NCI-H2227 (cell line): ENCODE measurements at regions not wholly inside any gene's neighbourhood (a gene's known extent, or its start where the extent isn't known, plus 50 kb on each side); places are given as distances from the start of the nearest gene placed in this dataset.

ENCODE experiments used
- DNase-seq: peaks from one replicate; lab custom pipeline; 2025; ENCODE audit not compliant: unreplicated experiment; lab: John Stamatoyannopoulos, UW

DNA sequence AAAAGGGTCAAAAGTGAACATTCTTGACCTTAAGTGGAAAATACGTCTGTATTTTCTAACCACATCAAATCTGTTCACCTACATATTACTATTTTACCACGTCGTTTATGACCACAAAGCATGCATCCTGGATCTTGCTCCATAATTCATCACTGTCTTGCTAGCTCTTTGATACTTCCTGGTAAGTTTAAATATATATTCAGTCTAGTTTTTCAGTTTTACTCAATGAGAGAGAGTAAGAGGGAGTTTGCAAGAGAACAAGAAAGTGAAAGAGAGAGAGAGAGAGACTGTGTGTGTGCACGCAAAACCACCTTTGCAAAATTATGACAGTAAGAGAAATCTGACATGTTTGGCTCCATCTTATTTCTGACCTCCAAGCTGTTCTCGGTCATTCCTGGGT lies 173.7 kb upstream of the GALNTL6 start:
- no peak for DNase-seq

DNA sequence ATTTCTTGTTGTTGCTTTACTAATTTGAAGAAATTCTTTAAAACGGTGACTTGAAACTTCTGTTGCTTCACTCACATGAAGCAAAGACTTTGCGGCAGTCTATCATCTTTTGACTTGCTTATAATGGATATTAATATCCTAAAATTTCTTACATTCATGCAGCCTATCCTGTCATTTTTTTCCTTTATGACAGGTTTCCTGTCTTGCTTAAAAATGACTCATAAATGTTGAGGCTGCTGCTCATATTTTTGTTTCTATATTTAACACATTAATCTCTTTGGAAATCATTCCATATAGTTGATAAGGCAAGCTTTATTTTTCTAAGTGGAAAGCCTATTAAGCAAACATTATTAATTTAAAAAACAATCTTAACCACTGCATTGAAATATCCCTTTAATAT lies 176.6 kb upstream of the GALNTL6 start:
- no peak for DNase-seq

DNA sequence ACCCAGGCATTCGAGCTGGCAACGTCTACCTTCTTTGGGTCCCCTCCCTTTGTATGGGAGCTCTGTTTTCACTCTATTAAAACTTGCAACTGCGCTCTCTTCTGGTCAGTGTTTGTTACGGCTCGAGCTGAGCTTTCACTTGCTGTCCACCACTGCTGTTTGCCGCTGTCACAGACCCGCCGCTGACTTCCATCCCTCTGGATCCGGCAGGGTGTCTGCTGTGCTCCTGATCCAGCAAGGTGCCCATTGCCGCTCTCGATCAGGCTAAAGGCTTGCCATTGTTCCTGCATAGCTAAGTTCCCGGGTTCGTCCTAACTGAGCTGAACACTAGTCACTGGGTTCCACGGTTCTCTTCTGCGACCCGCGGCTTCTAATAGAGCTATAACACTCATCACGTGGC lies 183.5 kb upstream of the GALNTL6 start:
- no peak for DNase-seq

DNA sequence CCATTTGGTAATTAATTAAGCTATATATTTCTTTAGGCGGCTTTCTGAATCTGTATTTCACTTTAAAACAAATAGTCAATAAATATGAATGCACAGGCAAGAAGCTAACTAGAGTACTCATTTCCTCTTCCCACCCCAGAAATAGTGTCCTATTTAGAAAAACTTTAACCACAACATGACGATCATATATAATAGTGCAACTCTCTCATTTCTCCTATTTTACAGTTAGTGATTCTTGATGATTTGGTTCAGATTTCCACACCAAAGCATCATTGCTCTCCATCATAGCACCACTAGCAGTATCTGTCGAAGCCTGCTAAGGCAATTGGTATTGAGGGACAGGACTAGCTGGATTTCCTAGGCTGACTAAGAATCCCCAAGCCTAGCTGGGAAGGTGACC lies 184.0 kb upstream of the GALNTL6 start:
- no peak for DNase-seq

DNA sequence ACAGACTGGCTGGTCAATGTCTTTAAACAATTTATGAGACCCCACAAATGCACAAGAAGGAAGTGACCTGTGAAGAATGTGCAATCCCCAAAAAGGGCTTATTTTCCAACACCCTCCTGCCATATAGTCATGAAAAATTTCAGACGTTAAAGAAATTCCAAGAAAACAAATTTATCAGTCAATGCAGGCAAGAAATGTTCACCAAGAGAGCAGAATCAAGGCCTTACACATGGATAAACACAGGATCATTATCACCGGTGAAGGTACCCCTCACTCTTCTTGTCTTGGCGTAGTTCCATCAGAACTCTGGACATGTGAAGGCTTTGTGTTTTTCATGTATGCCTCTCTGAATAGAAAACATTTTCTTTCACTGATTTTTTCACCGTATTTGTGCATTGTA lies 186.7 kb upstream of the GALNTL6 start:
- DNase-seq = no peak

DNA sequence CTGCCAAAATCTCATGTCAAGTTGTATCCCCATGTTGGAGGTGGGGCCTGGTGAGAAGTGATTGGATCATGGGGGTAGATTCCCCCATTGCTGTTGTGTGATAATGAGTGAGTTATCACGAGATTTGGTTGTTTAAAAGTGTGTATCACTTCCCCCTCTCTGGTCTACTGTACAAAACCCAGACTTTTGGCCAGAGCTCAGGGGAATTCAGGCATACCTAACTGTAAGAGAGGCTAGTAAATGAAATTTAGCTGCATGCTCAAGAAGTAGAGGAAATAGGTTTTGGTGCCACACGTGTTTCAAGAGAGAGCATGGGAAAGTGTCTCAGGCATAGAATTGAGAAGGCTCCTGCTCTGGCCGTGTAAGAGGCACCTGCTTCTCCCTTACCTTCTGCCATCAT lies 190.5 kb upstream of the GALNTL6 start:
- no peak for DNase-seq

DNA sequence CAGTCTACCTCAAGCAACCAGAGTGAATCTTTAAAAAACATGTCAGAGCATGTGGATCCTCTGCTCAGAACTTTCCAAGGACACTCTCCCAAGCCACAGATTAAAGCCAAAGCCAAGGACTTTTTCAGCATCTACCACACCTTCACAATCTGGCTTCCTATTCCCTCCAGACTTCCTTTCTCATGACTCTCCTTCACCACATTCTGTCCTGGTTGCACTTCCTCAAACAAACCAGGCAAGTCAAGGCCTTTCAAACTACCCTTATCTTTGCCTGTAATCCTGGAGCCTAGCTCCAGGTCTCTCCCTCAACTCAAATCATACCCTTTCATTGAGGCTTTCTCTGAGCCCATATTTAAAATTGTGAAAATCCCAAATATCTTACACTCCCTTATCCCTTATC lies 191.6 kb upstream of the GALNTL6 start:
- DNase-seq = no peak

DNA sequence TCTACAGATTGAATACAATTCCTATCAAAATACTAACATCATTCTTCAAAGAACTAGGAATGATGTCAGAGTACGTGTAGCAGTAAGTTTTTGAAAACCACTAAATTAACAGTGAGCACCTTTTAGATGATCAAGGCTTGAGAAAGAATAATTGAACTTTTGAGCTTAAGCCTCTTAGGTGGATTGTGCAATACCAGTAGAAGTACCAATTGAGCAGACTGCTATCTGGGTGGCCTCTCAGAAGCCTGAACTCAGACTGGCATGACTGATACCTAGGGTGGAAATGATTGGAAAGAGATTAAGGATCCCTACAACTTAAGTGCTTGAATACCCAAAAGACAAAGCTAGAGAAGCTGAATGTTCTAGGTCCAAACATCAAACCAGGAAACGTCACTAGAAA lies 200.3 kb upstream of the GALNTL6 start:
- no peak for DNase-seq

DNA sequence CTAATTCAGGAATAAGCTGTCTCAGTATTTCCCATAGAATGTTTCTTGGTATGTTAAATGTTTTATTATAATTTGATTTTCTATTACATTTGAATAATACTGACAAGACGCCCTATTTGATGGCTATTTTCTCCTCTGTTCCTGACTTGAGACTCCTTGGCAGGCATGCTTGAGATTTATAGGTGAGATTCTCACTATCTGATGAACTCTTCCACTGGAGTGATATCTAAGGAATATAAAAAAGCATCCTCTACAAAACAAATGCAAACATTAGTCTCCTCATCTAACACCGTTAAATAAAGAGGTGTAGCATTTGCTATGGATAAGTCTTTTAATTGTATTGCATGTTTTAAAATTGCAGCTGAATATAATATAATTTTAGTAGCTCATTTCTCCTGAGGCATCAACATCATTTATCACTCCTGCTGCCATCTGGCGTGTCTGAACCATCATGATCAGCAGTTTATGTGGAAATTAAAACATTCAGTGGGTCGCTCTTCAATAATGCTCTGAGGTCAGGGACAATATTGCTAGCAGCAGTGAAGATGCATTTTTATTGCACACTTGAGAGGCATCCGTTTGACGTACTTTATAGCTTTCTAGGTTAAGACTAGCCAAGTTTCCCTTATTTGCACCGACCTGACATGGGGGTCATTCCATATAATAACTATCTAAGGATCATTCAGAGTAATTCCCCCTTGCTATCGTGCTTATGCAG lies 210.4 kb upstream of the GALNTL6 start:
- DNase-seq = no peak

DNA sequence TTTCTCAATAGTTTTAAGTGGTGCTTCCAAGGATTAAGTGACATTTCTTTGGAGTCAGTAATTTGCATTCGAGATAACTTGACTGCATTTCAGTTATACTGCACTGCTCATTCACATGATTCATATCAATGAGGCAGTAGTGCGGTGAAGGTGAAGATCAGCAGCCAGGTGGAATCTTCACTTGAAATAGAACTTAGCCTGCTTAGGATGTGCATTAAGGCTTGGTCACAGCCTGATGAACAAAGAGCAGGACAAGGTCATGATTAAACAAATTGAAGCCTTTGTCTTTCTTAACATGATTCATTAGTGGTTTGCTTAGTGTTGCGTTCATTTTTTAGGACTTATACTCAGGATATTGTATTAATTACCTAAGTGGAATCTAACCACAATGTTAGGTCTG lies 212.1 kb upstream of the GALNTL6 start:
- no peak for DNase-seq

DNA sequence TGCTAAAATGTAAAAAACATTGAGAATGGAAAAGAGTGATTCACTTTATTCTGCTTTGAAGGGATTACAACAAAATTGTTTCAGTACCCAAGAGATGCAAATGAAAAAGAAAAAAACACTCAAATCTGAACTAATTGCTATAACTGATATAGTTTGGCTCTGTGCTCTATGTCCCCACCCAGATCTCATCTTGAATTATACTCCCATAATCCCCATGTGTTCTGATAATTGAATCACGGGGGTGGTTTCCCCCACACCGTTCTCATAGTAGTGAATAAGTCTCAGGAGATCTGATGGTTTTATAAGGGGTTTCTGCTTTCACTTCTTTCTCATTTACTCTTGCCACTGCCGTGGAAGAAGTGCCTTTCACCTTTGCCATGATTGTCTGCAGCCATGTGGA lies 213.6 kb upstream of the GALNTL6 start:
- DNase-seq = no peak

DNA sequence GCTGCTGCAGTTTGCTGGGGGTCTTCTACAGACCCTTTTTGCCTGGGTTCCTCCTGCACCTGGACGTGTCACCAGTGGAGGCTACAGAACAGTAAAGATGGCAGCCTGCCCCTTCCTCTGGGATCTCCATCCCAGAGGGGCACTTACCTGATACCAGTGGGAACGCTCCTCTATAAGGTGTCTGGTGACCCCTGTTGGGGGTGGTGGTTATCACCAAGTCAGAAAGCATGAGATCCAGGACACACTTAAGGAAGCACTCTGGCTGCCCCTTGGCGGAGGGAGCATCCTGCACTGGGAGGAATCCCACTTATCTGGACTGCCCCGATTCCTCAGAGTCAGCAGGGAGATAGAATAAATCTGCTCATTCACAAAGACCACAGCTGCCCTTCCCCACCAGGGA lies 218.9 kb upstream of the GALNTL6 start:
- DNase-seq = no peak

DNA sequence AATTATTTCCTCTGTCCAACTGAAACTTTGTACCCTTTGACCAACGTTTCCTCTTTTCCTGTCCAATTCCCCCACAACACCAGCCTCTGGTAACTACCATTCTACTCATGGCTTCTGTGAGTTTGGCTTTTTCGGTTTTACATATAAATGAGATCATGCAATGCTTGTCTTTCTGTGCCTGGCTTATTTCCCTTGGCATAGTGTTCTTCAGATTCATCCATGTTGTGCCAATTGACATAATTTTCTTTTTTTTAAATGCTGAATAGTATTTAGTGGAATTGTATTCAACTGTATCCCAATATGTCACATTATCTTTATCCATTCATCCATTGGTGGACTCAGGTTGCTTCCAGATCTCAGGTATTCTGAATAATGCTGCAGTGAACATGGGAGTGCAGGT lies 222.5 kb upstream of the GALNTL6 start:
- no peak for DNase-seq

DNA sequence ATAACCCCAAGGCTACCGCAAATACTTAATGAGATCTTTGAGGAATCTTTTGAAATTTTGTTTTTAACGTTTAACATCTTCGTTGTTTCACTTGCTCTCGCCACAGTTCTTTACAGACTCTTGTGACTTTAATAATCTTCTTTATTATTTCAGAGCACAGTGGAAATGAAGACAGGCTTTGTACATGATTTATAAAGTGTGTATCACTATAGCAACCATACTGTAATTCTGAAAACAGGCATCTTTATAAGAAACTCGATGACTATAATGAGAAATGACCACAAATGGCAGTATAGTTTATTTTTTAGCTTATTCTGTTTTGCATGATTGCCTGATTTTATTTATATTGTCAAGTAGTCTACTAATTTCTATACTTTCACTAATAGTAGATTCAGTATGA lies 224.4 kb upstream of the GALNTL6 start:
- DNase-seq = no peak

DNA sequence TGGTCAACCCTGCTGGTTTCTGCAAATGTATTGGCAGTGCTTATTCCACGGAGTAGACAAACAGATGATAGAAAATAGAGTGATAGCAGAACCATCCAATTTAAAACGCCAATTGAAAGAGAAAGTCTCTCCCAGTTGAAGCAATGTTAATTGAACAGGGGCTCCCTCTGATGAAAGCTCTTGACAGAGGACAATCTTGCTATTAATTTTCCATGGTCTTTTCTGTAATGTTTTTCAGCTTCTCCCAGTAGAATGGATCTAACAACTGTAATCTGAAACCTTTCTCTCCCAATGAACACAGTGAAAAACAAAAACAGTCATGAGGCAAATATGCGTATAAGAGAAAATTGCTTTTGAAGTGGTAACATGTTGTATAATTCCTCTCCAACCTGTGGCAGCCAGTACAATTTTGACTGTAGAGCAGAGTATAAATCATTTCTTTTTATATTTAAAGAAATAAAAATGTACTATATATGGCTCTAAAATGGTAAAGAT lies 225.1 kb upstream of the GALNTL6 start:
- DNase-seq = no peak

DNA sequence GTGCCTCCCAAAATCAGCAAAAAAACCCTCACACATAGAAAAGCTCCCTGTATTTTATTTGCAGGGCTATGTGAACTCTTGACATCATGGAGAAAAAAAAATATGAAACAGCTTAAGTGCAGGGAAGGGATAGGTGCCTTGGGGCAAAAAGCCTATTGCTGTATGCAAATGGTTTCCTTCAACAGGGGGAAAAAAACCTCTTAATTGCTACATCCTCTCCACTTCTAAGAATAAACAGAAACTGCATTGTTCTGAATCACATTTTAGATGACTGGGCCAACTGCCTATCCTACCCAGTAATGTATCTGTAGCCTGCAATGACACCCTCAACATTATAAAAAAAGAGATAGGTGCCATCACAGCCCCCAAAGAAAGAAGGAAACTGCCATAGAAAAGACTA lies 229.4 kb upstream of the GALNTL6 start:
- no peak for DNase-seq

DNA sequence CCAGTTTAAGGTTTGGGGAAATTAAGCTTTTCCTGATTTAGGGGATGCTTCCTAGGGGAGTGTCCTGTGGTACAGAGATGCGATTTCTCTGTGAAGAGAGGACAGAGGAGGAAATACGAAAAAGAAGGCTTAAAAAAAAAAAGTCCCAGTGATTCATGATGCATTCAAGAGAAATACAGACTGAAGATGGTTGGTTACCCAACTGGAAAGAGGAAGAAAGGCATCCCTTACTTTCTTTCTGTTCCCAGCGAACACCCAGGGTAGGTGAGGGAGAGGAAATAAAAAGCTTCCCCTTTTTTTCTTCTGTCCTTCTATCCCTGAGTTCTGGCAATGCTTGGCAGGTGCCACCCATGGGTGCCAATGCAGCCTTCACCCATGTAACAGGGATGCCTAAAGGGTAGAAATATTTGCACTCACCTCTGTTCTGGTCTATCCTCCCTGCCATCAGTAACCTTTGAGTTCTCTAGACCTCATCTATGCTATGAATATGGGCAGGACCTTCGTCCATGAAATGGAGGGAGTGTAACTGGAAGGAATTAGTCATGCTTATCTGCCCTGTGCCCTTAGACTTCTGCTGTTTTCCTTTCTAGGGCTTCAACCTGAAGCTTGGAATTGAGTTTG lies 230.1 kb upstream of the GALNTL6 start:
- DNase-seq = no peak

DNA sequence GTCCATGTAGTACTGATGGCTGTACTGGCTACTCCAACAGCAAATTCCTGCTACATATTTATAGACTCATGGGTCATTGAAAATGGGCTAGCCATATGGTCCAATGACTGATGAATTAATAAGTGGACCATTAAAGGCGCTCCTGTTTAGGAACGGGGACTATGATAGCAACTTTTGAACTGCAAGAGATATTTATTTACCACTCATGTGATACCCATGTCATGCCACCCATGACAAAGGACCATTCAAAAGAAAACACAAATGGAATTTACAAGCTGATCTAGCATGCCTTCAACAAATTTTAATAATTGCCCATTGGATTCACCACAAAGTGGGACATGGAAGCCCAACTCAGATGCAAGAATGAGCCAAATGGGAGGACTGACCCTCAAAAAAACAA lies 240.0 kb upstream of the GALNTL6 start:
- DNase-seq = no peak

DNA sequence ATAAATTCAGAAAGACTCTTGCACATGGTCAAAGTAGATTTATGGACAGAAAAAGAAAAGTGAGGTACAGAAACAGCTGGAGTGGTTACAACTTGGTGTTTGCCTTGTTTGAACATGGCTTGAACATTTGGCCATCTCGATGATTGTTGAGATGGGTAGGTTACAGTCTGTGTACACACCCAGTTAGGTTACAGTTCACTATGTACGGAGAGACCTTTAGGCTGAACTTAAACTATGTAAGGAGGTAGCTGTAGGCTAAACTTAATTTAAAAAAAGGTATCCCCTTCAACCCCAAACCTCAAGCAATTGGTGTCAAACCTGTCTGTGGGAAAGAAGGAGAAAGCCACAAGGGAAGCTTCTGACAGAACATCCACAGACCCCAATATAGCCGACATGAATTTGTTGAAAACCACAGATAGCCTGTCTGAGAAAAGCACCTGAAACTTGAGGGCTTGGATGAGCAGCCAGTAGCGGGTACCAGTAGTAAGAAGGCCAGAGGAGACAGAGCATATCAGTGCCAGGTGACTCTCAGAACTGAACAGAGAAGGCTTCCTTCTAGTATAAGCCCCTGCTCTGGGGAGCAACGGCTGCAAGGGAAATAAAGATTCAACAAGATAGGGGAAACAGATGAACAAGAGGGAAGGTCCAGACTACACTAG lies 247.9 kb upstream of the GALNTL6 start:
- no peak for DNase-seq

DNA sequence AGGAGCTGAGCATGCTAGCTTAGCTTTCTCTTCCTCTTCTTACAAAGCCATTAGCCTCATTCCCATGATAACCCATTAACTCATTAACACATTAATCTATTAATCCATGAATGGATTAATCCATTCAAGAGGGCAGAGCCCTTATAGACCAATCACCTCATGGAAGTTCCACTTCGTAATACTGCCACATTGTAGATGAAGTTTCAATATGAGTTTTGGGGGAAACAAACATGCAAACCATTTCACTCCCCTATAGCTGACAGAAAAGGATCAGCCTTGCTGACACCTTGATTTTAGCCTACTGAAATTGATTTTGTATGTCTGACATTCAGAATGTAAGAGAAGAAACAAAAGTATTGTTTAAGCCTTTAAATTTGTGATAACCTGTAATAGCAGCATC lies 251.8 kb upstream of the GALNTL6 start:
- DNase-seq = no peak

DNA sequence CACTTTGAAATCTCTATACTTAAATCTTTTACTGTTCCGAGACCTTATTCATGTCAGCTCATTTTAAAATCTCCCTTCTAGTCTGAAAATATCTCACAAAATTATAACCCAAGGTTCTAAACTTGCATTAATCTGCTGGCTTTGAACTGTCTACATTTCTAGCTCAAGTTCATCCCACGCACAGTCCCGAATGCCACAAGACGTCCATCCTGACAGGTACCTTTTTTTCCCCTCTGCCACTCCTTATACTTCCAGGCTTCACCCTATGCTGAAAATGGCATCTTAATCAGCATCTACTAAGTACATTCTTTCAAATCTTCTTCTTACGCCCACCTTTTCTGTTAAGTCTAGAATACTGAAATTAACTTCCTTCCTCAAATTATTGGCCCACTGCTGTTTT lies 259.2 kb upstream of the GALNTL6 start:
- no peak for DNase-seq

DNA sequence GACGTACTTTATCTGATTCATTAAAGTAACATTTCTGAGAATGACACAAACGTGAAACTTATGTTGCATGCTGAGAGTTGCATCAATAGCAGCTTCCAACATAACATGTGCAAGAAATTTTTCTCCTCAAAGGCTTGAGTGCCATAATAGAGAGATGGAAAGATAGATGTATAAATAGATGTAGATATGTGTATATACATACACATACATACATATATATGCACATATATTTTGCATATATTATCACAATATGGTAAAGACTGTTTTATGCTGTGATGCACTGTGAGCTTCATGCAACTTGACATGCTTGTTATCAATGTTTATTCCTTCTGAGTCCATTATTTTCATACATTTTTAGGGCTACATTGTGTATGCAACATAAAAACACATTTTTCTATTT lies 270.6 kb upstream of the GALNTL6 start:
- no peak for DNase-seq
